ENCODE measurements at regions not wholly inside any gene's neighbourhood (a gene's known extent, or its start where the extent isn't known, plus 50 kb on each side); places are given as distances from the start of the nearest gene placed in this dataset.

- DNase-seq = no peak
These were observed 211.1 kb downstream of the MATN1 start for GRCh38 chr1:30511991-30512913.

DNA sequence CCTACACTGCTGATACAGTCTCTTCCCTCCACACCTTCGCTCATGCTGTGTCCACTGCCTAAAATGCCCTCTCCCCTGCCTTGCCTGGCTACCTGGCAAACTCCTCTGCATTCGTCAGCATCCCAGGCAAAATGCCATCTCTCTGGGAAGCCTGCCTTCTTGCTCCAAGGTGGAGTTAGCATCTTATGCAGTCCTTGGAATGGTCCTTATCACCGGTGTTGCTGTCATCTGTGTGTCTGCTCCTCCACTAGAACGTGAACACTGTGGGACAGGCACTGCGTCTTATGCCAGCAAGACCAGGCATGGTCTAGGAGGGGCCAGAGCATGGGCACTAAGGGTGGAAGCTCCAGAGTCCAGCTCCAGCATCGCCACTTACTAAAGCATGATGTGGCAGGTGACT is 211.8 kb downstream of the MATN1 start:
- DNase-seq = no peak

DNA sequence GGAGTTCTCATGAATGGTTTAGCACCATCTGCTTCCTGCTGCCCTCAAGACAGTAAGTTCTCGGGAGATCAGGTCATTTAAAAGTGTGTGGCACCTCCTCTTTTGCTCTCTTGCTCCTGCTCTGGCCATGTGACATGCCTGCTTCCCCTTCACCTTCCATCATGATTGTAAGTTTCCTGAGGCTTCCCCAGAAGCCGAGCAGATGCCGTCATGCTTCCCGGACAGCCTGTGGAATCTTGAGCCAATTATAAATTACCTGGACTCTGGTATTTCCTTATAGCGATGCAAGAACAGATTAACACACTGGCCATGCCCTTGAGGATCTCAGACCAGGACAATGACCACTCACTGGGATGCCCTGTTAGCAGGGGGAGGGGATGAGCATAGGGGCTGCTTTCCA is 212.3 kb downstream of the MATN1 start:
- DNase-seq = no peak

DNA sequence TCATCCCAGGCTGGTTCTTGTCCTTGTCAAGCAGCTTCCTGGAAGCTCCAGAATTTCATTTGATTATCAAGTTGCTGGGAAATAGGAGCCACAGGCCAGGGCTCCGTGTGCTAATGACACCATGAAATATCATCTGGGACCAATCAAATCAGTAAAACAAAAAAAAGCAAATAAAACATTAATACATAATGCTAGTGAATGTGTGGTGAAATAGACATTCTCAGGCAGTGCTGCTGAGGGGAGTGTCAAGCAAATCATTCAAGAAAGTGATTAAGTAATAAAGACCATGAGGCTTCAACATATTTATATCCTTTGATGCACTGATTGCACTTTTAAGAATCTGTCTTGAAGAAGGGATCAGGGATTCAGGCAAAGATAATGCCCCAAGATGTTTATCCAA is 213.7 kb downstream of the MATN1 start:
- DNase-seq = no peak

- no peak for DNase-seq
These were observed 214.8 kb downstream of the MATN1 start for GRCh38 chr1:30508611-30509010.

GRCh38 chr1:30508175-30508448 is 215.3 kb downstream of the MATN1 start:
- DNase-seq = no peak

DNA sequence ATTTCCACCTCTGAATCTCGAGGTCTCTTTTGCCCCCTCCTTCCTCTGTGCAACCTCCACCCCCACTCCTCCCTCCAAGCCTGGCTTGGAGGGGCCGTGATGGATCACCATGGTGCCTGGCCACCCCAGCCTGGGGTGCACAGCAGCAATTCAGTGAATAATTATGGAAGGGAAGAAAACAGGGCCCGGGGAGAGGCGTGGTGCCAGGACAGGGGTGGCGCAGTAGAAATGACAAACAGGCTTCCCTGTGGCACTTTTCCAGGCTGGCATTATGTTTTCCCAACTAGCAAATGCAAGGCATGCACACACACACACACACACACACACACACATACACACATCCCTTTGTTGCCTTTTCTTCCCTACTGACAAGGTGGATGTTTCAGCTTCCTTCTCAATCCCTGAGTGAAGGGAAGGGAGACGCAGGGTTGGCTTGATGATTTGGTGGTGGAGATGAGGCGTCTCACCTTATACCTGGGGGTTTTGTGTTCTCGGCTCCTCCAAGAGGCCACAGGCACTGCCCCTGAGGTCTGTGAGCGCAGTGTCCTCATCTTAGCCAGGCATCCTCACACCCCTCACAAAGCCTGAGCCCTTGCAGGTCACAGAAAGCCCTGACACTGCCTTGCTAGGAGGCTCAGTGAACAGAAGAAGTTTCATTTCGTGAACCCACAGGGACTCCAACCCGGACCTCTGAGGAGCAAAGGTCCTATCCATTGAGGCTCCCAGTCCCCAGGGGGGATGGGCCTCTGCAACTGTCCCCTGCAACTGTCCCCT is 215.8 kb downstream of the MATN1 start:
- no peak for DNase-seq

GRCh38 chr1:30507016-30507312 is 216.4 kb downstream of the MATN1 start:
- DNase-seq = no peak

- DNase-seq = no peak
These were observed 216.9 kb downstream of the MATN1 start for GRCh38 chr1:30506291-30507015.

GRCh38 chr1:30505853-30506252 is 217.5 kb downstream of the MATN1 start:
- no peak for DNase-seq

DNA sequence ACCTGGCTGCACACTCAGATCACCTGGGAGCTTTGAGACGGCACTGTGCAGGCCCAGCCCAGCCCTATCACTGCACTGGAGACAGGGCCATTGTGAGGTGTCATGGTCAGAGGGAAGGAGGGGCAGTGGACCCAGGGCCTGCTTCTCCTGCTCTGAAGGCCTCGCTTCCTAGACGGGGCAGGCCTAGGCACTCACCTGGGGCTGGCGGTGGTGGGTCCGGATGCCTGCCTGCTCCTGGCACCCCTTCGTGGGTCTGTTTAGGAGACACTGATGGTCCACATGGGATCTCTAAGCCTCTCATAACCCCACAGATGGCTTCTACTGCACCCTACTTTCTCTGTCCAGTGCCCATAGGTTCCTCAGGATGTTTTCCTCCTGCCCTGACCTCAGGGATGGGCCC is 230.9 kb downstream of the MATN1 start:
- no peak for DNase-seq

DNA sequence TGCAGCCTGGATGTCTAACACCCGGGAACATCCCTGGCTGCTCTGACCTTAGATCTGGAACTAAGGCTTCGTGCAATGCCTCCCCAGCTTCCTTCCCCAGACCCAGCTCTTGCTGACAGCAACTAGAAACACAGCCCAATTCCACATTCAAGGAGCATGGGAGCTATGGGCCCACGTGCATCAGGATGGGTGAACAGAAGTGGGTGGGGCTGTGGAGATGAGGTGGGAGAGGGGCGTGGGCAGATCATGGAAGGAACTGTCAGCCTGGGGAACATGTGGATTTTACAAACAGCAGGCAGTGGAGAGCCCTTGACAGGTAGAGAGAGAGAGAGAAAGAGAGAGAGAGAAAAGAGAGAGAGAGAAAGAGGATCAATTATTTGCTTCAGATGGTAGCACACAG is 231.6 kb downstream of the MATN1 start:
- DNase-seq = no peak

- DNase-seq = no peak
These were observed 232.8 kb downstream of the MATN1 start for GRCh38 chr1:30490554-30491053.

GRCh38 chr1:30489737-30490389 is 233.5 kb downstream of the MATN1 start:
- no peak for DNase-seq

DNA sequence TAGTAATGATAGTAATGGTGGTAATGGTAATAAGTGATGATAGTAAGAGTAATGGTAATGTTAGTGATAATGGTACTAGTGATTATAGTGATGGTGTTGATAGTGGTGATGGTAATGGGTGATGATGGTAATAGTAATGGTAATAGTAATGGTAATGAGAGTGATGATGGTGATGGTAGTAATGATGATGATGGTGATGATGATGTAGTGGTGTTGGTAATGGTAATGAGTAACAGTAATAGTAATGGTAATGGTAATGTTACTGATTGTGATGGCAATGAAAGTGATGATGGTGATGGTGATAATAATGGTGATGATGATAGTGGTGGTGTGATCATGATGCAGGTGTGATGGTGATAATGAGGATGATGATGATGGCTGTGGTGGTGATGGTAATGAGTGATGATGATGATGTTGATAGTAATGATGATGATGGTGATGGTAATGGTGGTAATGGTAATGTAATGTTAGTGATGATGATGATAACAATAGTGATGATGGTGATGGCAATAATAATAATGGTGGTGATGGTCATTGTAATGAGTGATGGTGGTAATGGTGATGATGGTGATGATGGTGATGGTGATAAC is 235.0 kb downstream of the MATN1 start:
- no peak for DNase-seq

- DNase-seq = no peak
These were observed 236.3 kb downstream of the MATN1 start for GRCh38 chr1:30487042-30487441.

- DNase-seq = no peak
These were observed 238.3 kb downstream of the MATN1 start for GRCh38 chr1:30485072-30485471.

DNA sequence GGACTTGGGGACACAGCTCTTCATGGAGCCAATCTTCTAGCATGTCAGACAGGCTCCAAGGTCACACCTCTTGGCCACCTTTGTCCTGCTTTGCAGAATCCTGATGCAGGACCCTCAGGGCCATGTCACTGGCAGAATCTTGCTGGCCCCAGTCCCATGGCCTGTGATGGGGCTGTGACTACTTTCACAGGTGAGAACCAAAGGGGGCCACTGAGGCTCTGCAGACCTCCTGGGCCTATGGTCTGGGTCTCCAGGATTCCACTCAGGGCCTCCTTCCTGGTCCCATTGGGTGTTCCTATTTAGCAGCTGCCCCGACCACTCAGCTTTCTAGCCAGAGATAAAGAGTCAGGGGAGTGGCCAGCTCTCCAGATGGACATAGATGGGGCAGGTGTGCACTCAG is 238.7 kb downstream of the MATN1 start:
- DNase-seq = no peak

DNA sequence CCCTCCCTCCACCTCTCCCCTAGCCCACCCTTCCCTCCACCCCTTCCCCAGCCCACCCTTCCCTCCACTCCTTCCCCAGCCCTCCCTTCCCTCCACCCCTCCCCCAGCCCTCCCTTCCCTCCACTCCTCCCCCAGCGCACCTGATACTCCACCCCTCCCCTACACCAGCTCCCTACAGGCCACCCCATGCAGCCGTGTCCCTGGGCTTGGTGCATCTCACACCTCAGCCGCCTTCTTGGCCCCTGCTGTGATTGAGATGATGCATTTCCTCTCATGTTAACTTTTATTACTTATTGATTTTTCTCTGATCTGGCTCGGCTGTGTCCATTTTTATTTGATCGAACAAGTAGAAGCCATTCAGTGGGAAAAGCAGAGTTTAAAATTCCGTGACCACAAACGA is 243.8 kb downstream of the MATN1 start:
- no peak for DNase-seq

GRCh38 chr1:30478799-30479563 is 244.4 kb downstream of the MATN1 start:
- DNase-seq = no peak

- DNase-seq = no peak
These were observed 245.1 kb downstream of the MATN1 start for GRCh38 chr1:30478283-30478682.

DNA sequence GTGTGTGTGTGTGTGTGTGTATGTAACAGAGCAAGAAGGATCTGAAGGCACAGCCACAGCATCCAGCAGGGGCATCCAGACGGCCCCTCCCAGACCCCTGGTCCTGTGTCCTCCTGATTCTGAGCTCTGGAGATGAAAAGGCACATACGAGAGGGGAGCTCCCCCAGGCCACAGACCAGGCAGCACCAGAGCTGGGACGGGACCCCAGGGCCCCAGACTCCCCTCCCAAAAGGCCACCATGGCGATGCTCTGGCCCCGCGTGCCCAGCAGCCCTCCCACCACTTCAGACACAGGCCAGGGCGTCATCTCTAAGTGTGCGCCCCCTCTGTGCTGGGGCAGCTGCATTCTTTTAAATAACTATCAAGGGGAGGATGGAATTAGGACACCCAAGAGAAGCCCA is 245.8 kb downstream of the MATN1 start:
- DNase-seq = no peak
